IPS-18c (cell line): ENCODE measurements at regions not wholly inside any gene's neighbourhood (a gene's known extent, or its start where the extent isn't known, plus 50 kb on each side); places are given as distances from the start of the nearest gene placed in this dataset.
A peak's percentile ranks its signal among the peaks of the same experiment; 100 is the strongest.

Experiments
- H3K4me3 ChIP-seq: 2 replicates; pipeline ENCODE4 v1.7.0; 2013; ENCODE audit warnings: low read depth, mild to moderate bottlenecking, low read length, moderate library complexity; ENCODE audit not compliant: insufficient read depth
- H3K9me3 ChIP-seq: one replicate; pipeline ENCODE4 v1.6.1; 2013; ENCODE audit warnings: mild to moderate bottlenecking, low read length, moderate library complexity; ENCODE audit not compliant: control insufficient read depth, insufficient read depth

GRCh38 chrX:39819921-39820849 is 277.6 kb downstream of the BCOR start:
- H3K9me3 ChIP-seq = peaks cover 10% of the 10 kb centered on the region
- peak overlapping the region; percentile 5; the same call in 1 of the 2 replicates for H3K4me3 ChIP-seq

DNA sequence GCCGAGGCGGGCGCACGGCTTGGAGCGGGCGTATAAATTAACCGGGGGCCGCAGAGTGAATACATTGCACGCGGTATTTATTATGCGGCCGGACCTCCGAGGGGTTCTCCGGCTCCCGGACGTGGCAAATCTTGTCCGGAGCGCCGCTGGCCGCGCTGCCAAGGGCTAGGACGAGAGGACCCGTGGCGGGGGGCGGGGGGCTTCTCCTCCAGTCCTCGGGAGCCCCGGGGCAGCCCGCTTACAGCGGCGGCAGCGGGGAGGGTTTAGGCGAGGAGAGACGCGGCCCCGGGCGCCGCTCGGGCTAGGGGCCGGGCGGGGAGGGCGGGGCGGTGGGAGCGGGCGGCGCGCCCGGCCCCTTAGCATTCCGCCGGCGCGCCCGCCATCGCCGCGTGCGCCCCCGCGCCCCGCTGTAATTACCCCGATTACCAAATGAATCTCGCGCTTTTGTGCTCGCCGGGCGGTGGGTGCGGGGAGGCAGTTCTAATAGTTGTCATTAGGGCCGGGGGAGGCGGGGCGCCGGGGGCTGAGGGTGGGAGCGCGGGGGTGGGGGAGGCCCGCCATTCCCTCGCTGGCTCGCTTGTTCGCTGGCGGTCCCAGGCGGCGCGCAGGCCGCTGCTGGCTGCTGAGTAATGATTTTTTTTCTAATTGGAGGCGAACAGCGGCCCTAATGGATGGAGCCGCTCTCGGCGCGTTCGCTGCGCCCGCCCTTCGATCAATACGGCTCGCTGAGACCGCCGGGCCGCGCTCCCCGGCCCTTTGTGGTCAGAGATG is 276.6 kb downstream of the BCOR start:
- Histone ChIP-seq H3K4me3 (peak overlapping the region; percentile 41), H3K9me3 (peaks cover 4% of the 10 kb centered on the region)

DNA sequence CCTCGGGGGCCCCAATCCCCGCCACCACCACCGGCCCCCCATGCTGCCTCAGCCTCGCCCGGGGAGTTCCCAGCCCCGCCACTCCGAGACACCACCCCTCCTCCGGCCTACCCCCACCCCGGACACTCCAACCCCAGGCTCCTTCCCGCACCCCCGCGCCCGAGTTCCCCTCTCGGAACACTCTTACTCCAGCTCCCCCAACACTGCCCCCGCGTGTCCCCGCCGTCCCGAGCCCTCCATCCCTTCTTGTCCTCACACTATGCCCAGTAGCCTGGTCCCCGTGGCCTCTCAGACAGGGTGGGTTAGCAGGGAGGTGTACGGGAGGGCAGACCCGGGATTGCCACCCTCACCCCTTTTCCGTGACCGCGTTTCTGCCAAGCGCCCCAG is 276.1 kb downstream of the BCOR start:
- H3K9me3 ChIP-seq = peaks cover 4% of the 10 kb centered on the region
- H3K4me3 ChIP-seq = peak overlapping the region; percentile 41

- Histone ChIP-seq H3K9me3 (peaks cover 4% of the 10 kb centered on the region), H3K4me3 (peak overlapping the region; percentile 41)
These were observed 275.5 kb downstream of the BCOR start for GRCh38 chrX:39822133-39822748.

DNA sequence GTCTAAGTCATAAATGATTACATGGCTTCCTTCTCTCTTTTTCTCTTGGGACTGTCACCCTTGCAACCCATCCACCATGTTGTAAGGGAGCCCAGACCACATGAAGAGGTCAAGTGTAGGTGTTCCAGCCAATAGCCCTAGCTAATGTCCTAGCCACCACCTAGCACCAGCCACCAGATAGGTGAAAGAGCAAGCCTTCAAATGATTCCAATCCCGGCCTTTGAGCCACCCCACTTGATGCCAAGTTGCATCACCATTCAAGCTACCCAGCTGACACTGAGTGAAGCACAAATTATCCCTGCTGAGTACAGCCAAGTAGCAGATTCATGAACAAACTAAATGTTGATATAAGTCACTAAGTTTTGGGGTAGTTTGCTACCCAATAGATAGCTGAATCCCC is 274.3 kb downstream of the BCOR start:
- H3K9me3 ChIP-seq = peaks cover 4% of the 10 kb centered on the region
- H3K4me3 ChIP-seq = no peak overlapping the region

DNA sequence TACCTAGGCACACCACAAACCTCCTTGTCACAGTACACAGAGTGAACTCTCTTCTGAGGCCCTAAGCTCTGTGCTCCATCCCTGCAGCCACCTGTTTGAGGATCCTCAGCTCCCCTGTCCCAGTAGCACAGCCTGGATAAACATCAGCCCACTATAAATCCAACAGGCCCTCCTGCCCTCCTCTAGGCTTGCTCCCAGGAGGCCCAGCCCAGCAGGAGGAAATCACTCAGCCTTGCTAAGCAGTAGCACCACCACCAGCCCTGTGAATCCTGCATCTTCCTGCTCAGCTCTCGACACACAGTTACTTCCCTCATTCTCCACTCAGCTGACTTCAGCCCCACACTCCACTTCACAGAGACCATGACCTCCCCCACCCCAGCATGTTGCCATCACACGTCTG is 273.9 kb downstream of the BCOR start:
- peaks cover 4% of the 10 kb centered on the region for H3K9me3 ChIP-seq
- H3K4me3 ChIP-seq = no peak overlapping the region

DNA sequence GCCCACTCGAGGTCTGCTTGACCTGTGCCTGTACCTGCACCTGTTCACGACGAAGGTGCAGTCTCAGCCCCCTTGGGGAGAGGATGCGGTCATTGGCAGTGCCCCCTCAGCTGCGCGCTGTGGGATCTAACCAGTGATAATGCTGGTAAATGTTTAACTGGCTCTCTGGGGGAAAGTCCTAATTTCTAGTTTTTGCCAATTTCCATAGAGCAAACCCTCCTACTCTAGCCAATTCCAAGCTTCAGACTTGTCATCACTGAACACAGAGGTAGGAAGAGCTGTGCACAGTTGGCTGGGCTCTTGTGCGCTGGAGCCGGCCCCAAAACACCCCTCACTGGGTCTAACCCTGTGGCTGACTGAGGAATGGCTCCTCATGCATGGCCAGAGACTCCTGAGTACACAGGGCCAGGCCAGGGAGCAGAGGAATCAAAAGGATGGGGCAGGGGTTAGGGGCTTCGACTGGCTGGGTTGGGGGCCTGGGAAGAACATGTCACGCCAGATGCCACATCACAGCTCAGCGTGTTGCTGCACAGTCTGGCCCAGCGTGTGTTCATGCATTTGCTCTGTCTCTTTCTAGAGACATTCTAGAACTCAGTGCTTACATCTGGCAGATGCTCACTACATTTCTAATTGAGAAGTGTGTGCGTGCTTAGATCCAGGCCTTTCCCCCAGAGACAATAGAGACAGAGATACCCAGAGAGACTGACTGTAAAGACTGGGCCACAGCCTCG is 270.8 kb downstream of the BCOR start:
- peaks cover 4% of the 10 kb centered on the region for H3K9me3 ChIP-seq
- no peak overlapping the region for H3K4me3 ChIP-seq

DNA sequence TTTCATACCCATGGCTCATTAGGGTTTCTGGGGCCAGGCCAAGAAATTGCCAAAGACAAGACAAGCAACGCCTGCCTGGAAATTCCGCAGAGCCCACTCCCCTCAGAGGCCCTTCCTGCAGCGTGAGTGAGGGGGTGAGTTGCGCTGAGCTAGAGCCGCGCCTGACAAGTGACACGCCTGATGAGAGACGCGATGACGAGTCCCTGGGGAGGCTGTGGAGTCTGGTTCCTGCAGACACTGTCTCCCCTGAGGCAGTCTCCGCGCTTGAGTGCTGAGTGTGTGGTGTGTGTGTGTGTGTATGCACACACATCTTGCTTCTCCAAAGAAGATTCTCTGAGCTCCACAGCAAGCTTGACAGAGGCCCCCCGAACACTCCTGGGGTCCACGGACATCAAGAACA is 269.8 kb downstream of the BCOR start:
- H3K4me3 ChIP-seq = no peak overlapping the region
- no peaks in the 10 kb centered on the region for H3K9me3 ChIP-seq

GRCh38 chrX:39828971-39829370 is 268.8 kb downstream of the BCOR start:
- no peak overlapping the region for H3K4me3 ChIP-seq
- no peaks in the 10 kb centered on the region for H3K9me3 ChIP-seq

- no peak overlapping the region for H3K4me3 ChIP-seq
- no peaks in the 10 kb centered on the region for H3K9me3 ChIP-seq
These were observed 267.8 kb downstream of the BCOR start for GRCh38 chrX:39829965-39830364.

GRCh38 chrX:39830414-39830813 is 267.3 kb downstream of the BCOR start:
- H3K9me3 ChIP-seq = peaks cover 2% of the 10 kb centered on the region

DNA sequence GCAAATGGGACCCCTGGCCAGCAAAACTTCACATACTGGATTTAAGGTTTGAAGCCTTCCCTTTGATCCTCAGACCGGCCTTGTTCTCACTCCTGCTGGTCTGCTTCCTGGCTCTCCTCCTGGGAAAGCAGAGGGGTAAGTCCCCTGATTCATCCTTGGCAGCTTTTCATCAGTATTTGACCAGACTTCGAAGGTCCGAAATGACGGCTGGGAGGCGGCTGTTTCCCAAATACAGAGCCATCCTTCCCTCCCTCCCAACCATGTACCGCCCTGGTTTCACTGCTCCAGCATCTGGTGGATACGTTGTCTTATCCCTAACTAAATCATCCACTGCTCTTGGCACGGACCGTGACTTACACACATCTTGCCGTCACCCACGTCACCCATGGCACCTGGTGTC is 265.5 kb downstream of the BCOR start:
- H3K9me3 ChIP-seq = peaks cover 2% of the 10 kb centered on the region

More at GRCh38 chrX:39830414-39830813, 267.3 kb downstream of the BCOR start:
- no peak overlapping the region for H3K4me3 ChIP-seq

GRCh38 chrX:39834600-39834999 is 263.2 kb downstream of the BCOR start:
- Histone ChIP-seq H3K4me3 (no peak overlapping the region), H3K9me3 (peaks cover 2% of the 10 kb centered on the region)

More for the DNA sequence above, 265.5 kb downstream of the BCOR start:
- H3K4me3 ChIP-seq = no peak overlapping the region

DNA sequence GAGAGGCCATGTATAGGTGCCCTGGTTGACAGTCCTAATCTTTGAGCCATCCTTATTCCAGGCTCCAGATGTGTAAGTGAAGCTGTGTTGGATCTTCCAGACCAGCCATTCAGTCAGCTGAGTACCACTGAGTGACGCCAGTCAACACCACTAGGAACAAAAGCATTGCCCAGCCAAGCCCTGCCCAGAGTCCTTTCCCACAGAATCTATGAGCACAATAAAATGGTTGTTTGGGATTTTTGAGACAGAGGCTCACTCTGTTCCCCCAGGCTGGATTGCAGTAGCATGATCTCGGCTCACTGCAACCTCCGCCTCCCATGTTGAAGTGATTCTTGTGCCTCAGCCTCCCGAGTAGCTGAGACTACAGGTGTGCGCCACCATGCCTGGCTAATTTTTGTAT is 262.5 kb downstream of the BCOR start:
- H3K9me3 ChIP-seq = peaks cover 2% of the 10 kb centered on the region
- H3K4me3 ChIP-seq = no peak overlapping the region

DNA sequence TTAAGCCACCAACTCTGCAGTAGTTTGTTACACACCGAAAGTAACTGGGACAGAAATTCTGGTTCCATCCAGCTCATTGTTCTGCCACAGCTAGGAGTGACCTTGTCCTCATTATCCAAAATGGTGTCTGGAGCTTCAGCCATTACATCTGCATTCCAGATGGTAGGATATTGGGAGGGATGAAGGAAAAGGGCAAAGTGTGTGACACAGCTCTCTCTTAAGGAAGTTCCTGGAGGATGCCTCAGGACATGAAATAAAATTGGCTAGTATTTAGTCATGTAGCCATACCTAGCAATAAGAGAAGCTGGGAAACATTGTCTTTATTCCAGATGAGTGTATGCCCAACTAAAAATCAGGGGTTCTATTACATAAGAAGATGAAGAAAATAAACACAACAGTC is 262.0 kb downstream of the BCOR start:
- H3K4me3 ChIP-seq = no peak overlapping the region
- H3K9me3 ChIP-seq = peaks cover 4% of the 10 kb centered on the region

GRCh38 chrX:39836802-39837420 is 260.8 kb downstream of the BCOR start:
- H3K9me3 ChIP-seq = peaks cover 5% of the 10 kb centered on the region
- no peak overlapping the region for H3K4me3 ChIP-seq

GRCh38 chrX:39837688-39838087 is 260.1 kb downstream of the BCOR start:
- H3K4me3 ChIP-seq = no peak overlapping the region
- H3K9me3 ChIP-seq = peaks cover 5% of the 10 kb centered on the region
